ENCODE measurements at regions not wholly inside any gene's neighbourhood (a gene's known extent, or its start where the extent isn't known, plus 50 kb on each side); places are given as distances from the start of the nearest gene placed in this dataset.
A peak's percentile ranks its signal among the peaks of the same experiment; 100 is the strongest.

DNA sequence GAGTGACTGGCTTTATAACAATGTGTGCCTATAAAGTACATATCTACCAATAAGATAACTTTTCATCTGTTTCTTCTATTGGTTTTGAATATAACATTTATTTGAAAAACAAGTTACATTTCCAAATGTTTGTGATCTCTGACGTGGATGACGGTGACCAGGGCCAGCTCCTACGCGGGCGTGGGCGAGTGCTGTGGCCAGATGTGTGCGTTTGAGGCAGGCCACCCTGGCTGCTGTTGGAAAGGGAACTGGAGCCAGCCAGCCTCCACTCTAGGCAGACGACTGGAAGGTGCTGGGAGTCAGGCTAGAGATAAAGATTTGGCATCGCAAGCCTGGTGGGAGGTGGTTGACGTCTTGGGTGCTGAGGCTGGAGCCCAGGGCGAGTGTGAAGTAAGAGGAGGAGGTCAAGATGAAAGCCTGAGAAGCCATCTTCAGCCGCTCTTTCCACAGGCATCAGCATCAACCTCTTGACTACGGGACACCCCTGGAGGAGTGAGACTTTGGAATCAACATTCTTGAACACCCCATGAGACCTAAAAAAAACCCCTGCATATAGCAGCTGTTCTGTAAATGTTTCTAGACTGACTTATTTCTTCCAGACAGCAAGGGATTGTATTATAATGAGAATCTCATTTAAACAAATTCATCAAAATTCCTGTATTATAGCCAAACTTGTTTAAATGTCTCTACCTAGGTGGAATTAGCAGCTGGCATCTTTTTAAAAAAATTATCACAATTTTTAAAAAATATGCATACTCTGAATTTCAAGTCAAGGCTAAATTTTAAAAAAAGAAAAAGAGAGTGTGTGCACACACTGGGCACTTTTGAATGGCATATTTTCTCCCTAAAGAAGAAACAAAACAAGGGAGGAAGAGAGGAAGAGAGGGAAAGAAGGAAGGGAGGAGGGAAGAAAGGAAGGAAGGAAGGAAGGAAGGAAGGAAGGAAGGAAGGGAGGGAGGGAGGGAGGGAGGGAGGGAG is 112.5 kb upstream of the SLC44A3 start:
- DNase-seq (ENCODE audit: low read depth) = no peak

GRCh38 chr1:94702442-94702815 is 117.7 kb upstream of the SLC44A3 start:
- DNase-seq (ENCODE audit: low read depth) = no peak

DNA sequence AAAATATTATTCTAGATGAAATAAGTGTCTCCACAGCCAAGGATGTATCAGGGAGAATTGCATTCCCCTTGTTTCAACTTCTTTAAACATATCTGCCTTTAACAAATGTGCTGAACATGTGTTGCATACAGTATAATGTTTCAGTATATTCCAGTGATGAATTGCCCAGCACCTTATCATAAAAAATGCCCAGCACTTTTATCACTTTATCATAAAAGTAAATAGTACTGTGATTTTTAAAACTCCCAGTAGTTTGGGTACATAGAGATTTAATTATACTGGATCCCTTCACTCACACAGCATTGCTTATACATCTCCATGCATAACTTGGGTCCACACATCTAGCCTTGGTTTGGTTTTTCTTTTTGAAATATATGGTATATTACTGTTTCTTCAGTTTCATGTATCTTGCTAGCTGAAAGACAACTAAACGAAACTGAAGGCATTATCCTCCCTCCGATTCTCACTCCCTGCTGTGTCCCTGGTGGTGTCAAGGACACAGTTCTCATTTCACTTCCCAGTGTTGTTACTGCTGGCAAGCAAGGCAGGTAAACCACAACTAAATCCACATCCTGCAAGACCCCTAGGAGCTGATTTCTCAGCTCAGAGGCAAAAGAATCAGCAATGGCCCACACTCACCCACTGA is 118.2 kb upstream of the SLC44A3 start:
- DNase-seq (ENCODE audit: low read depth) = no peak

DNA sequence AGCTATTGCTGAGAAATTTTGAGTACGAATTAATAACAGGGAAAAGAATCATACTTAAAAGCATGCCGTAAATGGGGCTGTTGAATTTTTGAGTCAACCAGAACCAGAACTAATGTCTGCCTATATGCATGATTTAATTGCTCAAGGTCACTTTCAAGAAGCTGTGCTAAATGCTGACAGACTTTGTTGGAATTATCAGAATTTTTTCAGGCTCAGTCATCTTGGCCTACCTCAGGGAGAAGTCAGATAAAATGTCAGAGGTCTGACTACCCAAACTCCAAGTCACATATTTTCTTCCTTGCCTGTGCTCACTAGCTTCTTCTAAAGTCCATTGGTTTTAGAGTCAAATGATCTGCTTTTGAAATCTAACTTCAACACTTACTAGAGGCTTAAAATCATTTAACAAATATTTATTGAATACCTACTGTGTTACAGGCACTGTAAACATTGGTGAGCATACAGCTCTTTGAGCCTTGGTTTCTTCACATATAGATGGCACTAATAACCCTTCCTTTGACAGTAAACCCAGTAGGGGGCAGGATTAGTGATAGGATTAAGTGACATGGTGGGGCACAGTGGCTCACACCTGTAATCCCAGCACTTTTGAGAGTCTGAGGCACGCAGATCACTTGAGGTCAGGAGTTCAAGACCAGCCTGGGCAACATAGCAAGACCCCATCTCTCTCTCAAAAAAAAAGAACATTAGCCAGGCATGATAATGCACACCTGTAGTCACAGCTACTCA is 121.2 kb upstream of the SLC44A3 start:
- DNase-seq (ENCODE audit: low read depth) = peak; percentile 85

DNA sequence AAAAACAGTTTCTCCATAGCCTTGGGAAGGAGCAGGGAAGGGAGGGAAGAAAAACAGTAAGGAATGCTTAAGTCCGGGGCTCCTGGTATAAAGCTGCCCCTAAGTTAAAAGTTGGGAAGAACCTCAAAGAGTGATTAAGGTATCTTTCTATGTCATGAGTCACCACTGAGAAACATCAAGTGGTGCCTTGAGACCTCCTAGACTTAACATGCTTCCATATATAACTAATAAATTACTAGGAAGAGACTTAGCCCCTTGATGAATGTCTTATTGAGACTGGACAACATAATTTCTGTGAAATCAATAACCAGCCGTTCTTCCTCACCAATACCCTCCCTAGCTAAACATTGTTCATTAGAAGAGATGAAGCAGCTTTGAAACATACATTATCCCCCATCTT is 121.8 kb upstream of the SLC44A3 start:
- DNase-seq (ENCODE audit: low read depth) = peak; percentile 76

DNA sequence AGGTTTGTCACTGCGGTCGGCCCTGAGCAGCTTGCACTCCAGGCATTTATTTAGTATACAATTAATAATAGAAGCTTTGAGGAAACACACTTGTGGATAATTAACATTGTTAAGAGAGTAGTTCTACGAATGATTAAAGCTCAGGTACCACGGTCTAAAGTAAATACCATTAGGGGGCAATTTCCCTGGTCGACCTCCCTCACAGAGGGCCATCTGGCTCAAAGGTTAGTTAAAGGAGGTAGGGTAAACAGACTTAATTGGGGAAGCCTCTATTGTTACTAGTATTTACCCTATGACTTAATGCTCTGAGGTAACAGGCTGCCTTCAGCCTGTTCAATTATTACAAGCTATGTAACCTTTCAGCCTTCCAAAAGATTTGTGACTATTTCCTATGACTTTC is 122.3 kb upstream of the SLC44A3 start:
- no peak for DNase-seq (ENCODE audit: low read depth)

- no peak for DNase-seq (ENCODE audit: low read depth)
Measured at GRCh38 chr1:94694226-94694915, 125.8 kb upstream of the SLC44A3 start.

GRCh38 chr1:94693435-94693834 is 126.7 kb upstream of the SLC44A3 start:
- no peak for DNase-seq (ENCODE audit: low read depth)

- no peak for DNase-seq (ENCODE audit: low read depth)
Measured at GRCh38 chr1:94693029-94693428, 127.1 kb upstream of the SLC44A3 start.

DNA sequence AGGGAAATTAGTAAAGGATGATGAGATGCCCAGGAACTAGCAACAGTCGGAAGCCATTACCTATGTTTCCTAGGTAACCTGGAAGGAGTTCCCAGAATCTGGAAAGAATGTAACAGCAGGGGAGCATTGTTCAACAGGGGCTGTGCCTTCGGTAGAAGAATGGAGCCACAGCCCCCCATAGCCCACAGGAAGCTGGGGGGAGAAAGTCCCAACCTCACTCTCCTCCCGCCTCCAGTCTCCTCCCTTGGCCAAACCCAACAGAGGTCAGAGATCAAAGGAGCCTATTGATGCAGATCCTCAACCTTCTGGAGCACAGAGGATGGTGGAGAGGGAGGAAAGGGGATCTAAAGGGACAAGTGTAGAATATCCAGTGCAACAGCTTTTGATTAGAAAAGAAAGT is 131.5 kb upstream of the SLC44A3 start:
- DNase-seq (ENCODE audit: low read depth) = no peak

DNA sequence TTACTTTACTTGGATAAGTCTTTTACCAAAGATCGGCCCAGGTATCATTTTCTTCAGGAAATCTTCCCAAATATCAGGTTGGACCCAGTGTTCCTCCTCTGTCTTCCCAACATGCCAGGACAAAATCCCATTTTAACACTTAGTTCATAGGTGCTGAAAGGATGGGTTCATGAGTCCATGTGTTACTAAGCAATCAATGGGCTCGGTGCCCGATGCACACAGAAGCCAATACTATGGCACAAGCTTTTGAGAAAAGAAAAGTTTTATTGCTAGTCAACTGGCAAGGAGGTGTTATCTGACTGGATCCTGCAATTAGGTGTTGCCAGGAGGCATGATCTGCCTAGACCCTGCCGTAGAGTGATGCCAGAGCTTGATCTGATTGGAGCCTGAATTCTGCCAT is 133.3 kb upstream of the SLC44A3 start:
- no peak for DNase-seq (ENCODE audit: low read depth)

DNA sequence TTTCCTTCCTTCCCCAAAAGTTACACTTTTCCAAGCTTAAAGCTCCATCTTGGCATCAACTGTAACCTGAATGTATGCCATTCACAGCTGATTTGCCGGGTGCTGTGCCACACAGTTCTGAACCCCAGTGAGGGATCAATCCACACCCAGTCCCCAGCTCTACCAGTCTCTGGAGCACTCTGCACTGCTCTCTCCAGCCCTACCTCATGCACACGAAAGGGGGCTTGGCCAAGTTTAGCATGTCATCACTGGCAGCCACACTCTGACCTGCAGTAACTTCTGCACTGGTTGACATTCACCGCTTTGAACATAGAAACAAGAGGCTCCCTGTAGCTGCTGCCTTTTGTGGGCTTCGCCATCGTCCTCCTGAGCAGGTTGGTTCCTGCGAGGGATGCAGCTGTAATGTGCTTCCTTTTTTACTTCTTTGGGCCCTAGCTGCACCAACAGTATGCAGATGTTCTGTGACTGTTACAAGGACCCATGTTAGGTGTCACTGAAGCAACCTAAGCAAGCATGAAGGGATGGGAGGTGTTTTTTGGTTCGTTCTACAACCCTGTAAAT is 135.4 kb upstream of the SLC44A3 start:
- DNase-seq (ENCODE audit: low read depth) = no peak

DNA sequence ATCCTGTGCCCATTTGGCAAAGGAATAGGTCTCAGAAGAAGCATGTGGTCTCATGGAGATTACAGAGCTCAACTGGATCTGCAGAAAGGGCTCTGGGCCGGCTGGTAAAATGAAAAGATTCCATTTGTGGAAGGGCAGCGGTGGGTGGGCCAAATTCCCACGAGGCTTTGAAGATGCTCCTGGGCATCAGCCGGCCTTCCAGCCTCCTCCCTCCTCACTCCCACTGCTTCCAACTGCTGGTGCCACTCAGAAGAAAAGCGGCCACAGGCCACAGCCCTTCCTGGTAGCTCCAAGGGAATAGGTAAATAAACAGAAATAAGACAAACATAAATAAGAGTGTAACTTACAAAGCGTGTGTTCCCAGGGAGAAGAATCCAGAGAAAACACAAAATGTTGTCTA is 136.3 kb upstream of the SLC44A3 start:
- no peak for DNase-seq (ENCODE audit: low read depth)

GRCh38 chr1:94680039-94680377 is 138.4 kb upstream of the F3 start:
- no peak for DNase-seq (ENCODE audit: low read depth)

DNA sequence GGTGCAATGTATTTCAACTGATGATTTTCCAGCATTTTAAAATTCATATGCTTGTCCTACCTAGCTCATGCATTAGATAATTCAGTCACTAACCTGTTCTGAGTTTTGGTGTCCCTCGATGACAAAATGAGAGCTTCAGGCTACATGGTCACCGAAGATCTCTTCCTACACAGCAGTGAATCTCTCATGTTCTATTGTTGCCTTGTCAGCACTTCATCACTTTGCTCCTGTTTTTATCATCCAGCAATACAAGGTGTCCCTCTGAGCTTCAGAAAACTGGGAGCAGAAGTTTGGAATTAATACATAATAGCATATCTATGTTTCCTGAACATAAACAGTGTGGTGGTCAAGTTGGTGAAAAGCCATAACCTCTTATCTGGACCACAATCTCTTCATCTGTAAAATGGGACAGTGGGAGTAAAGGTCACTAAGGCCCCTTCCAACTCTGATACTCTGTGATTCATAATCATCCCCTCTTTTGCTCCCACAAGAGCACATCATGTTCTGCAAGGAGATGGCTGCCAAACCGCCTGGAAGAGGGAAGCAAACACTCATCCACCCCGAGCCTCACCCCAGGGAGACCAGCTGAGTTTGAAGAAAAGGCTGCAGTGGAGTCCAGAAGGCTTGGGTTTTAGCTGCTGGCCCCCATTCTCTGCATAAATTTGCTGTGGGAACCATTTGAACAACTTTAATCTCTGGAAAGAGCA is 137.9 kb upstream of the F3 start:
- DNase-seq (ENCODE audit: low read depth) = no peak

GRCh38 chr1:94678202-94678848 is 136.8 kb upstream of the F3 start:
- DNase-seq (ENCODE audit: low read depth) = no peak

DNA sequence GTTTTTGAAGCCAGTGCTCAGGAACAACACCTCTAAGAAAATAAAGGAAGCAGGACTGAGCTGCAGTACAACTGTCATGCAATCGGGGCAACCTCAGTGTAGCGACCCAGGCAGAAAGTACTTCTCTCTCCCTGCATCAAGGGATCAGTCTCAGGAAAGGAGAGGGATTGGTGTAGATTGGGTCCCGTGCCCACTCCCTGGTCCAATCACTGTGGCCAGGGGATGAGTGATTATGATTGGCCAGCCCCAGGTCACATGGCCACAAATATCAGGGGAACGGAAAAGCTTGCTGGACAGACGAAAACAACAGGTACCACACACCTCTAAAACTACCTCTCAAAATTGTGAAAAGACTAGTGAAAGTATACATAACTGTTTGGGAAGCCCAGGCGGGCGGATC is 136.2 kb upstream of the F3 start:
- no peak for DNase-seq (ENCODE audit: low read depth)

GRCh38 chr1:94677087-94677486 is 135.5 kb upstream of the F3 start:
- no peak for DNase-seq (ENCODE audit: low read depth)

- DNase-seq (ENCODE audit: low read depth) = no peak
Measured at GRCh38 chr1:94676686-94677085, 135.1 kb upstream of the F3 start.

- DNase-seq (ENCODE audit: low read depth) = peak; percentile 65
Measured at GRCh38 chr1:94675373-94675772, 133.8 kb upstream of the F3 start.

GRCh38 chr1:94674876-94675275 is 133.3 kb upstream of the F3 start:
- DNase-seq (ENCODE audit: low read depth) = no peak

Data from ELR (cell line).